ENCODE measurements at regions not wholly inside any gene's neighbourhood (a gene's known extent, or its start where the extent isn't known, plus 50 kb on each side); places are given as distances from the start of the nearest gene placed in this dataset.

GRCh38 chrX:9188117-9188516, 154.2 kb upstream of the FAM9B start:
- no peak overlapping the region for H3K4me3 ChIP-seq (ENCODE audit: low read depth, low read length)
- TF ChIP-seq, protein P1, sequence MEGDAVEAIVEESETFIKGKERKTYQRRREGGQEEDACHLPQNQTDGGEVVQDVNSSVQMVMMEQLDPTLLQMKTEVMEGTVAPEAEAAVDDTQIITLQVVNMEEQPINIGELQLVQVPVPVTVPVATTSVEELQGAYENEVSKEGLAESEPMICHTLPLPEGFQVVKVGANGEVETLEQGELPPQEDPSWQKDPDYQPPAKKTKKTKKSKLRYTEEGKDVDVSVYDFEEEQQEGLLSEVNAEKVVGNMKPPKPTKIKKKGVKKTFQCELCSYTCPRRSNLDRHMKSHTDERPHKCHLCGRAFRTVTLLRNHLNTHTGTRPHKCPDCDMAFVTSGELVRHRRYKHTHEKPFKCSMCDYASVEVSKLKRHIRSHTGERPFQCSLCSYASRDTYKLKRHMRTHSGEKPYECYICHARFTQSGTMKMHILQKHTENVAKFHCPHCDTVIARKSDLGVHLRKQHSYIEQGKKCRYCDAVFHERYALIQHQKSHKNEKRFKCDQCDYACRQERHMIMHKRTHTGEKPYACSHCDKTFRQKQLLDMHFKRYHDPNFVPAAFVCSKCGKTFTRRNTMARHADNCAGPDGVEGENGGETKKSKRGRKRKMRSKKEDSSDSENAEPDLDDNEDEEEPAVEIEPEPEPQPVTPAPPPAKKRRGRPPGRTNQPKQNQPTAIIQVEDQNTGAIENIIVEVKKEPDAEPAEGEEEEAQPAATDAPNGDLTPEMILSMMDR (conservative IDR thresholded peaks at IDR 0.05; ENCODE audit: low read depth, low read length), result no peak

GRCh38 chrX:9189286-9189685, 155.4 kb upstream of the FAM9B start:
- no peak for DNase-seq (ENCODE audit: low read depth)
- TF ChIP-seq, protein P1 (conservative IDR thresholded peaks at IDR 0.05; ENCODE audit: low read depth, low read length), result no peak
- no peak overlapping the region for H3K4me3 ChIP-seq (ENCODE audit: low read depth, low read length)

More at GRCh38 chrX:9188117-9188516, 154.2 kb upstream of the FAM9B start:
- no peak for DNase-seq (ENCODE audit: low read depth)

DNA sequence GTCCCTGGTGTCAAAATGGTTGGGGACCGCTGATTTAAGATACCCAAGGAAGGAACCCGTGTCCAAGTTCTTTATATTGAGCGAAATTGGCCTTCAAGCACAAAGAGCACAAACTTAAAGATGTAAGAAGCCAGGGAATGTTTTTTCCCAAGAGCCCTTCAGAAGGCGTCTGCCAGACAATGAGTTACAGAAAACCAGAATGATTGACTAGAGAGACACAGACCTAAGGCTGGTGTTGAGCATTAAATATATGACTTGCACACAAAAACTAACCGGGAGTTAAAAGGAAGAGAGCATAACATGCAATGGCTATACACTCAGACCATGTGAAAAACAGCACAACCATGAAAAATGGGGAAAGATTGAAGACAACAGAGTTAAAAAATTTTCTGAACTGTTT, 157.5 kb upstream of the FAM9B start:
- TF ChIP-seq, protein P1 (conservative IDR thresholded peaks at IDR 0.05; ENCODE audit: low read depth, low read length), result no peak
- no peak for DNase-seq (ENCODE audit: low read depth)

DNA sequence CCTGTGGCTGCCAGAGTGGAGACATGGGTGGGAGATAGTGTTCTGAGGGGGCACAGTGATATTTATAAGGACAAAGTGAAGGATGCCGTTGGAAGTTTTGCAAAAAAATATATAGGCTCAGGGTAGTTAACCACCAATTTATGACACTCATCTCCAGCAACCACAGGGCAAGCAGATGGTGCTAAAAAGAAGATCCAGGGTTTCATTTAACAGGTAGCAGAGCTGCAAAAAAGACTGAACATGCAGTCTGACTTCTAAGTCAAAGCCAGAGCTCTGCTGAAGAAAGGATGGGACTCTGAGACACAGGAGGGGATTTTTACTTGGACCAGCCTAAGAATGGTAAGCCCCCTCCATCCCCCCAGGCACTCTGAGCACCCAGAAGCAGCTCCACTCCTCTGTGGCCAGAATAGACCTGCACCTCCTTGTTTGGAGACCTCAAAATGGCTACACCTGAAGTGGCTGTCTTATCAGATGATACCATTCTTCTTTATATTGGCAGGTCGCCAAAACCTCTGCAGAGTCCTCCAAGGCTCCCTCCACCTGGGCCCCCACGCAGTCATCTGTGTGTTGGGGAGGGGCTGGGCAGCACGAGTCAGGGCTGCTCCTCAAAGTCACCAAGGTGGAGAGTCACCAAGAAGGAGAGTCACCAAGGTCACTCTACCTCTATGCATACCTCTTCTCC, 161.4 kb upstream of the FAM9B start:
- no peak for DNase-seq (ENCODE audit: low read depth)
- TF ChIP-seq, protein P1 (conservative IDR thresholded peaks at IDR 0.05; ENCODE audit: low read depth, low read length), result no peak
- H3K4me3 ChIP-seq (ENCODE audit: low read depth, low read length), result no peak overlapping the region

More for the DNA sequence above, 157.5 kb upstream of the FAM9B start:
- H3K4me3 ChIP-seq (ENCODE audit: low read depth, low read length), result no peak overlapping the region

- TF ChIP-seq, protein P1 (conservative IDR thresholded peaks at IDR 0.05; ENCODE audit: low read depth, low read length), result no peak
- peak; percentile 9 for DNase-seq (ENCODE audit: low read depth)
- no peak overlapping the region for H3K4me3 ChIP-seq (ENCODE audit: low read depth, low read length)
Observed at GRCh38 chrX:9196961-9197640, 163.2 kb upstream of the FAM9B start.

DNA sequence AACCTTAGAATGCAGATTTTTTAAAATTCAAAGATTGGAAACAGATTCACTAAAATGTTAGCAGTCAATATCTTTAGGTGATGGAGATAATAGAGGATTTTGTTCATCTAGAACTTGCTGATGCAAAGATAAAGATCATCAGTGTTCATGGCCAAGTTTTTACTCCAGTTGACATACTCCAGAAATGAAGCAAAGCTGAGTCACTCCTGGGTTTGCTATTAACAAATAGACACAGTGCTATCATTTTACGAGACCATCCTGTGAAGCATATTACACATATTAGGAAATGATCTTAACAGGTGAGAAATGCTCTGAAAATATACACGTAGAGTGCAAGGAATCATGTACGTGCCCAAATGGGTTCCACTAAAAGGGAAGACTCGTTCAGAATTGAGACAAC, 170.6 kb upstream of the FAM9B start:
- no peak overlapping the region for H3K4me3 ChIP-seq (ENCODE audit: low read depth, low read length)
- TF ChIP-seq, protein P1 (conservative IDR thresholded peaks at IDR 0.05; ENCODE audit: low read depth, low read length), result no peak
- DNase-seq (ENCODE audit: low read depth), result peak; percentile 13

Measured in choroid plexus epithelial cell (primary cell).